ENCODE measurements at regions not wholly inside any gene's neighbourhood (a gene's known extent, or its start where the extent isn't known, plus 50 kb on each side); places are given as distances from the start of the nearest gene placed in this dataset.

GRCh38 chr4:10973686-10974085, 289.1 kb upstream of the CLNK start:
- no peak for TF ChIP-seq POLR2AphosphoS5 (IDR thresholded peaks at IDR 0.05)
- TF ChIP-seq, protein P1, sequence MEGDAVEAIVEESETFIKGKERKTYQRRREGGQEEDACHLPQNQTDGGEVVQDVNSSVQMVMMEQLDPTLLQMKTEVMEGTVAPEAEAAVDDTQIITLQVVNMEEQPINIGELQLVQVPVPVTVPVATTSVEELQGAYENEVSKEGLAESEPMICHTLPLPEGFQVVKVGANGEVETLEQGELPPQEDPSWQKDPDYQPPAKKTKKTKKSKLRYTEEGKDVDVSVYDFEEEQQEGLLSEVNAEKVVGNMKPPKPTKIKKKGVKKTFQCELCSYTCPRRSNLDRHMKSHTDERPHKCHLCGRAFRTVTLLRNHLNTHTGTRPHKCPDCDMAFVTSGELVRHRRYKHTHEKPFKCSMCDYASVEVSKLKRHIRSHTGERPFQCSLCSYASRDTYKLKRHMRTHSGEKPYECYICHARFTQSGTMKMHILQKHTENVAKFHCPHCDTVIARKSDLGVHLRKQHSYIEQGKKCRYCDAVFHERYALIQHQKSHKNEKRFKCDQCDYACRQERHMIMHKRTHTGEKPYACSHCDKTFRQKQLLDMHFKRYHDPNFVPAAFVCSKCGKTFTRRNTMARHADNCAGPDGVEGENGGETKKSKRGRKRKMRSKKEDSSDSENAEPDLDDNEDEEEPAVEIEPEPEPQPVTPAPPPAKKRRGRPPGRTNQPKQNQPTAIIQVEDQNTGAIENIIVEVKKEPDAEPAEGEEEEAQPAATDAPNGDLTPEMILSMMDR (IDR thresholded peaks at IDR 0.05), result no peak
- no peak for TF ChIP-seq POLR2A (IDR thresholded peaks at IDR 0.05)
- TF ChIP-seq EP300 (IDR thresholded peaks at IDR 0.05; ENCODE audit: low read depth), result no peak
